GM19043 (cell line): ENCODE measurements at regions not wholly inside any gene's neighbourhood (a gene's known extent, or its start where the extent isn't known, plus 50 kb on each side); places are given as distances from the start of the nearest gene placed in this dataset.

Experiments
- ATAC-seq: cut with Tn5 transposase; IDR thresholded peaks from one replicate; pipeline ENCODE4 v1.9.1; 2021; ENCODE audit warnings: low read depth; ENCODE audit not compliant: unreplicated experiment

DNA sequence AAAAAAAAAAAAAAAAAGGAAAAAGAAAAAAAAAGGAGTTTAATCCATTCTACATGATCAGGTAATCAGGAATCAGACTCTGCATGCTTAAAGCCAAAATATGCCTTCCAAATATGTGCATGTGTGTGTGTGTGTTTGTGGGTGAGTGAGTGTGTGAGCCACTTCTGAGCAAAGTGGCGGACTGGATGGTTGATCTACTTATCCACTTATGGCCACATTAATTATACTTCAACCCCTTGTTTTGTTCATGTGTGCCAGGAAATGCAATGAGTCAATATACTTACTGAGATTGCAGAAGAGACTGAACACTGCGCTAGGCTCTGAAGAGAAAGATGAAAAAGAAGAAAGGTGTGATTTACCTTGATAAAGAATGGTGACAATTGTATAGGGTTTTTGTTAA lies 586.5 kb upstream of the NXPH2 start:
- ATAC-seq: no peak

DNA sequence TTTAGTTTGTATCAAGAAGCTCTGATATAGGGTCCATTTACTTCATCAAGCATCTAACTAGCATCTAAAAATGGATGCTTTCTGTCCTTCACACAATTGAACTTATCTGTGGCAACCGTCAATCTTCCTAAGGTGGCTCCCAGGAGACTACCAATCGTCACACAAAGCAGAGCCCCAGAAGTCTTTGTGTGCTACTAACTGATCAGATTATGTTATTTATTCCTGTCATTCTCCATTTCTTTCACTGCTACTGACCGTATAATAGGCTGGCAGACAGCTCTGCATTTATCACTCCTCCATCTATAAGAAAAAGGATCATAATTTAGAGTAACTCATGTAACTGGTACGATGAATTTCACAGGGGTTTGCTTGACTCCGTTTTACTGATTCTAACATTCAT lies 585.0 kb upstream of the NXPH2 start:
- ATAC-seq: no peak

DNA sequence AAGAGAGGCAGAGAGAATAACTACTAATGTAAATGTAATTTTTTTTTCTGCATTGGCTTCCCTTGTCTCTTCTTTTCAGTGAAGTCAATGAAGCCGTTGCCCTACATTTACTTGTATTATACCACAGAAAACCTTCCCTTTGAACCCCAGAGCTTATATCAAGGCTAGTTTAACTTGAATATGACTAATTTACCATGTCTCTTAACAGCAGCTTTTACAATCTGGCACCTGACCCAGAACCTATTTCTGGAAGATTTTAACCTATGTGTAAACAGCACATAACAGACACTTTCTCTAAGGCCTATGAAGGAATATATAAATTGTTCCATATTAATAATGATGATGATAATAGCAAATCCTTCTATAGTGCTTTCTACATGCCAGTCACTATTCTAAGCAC lies 580.5 kb upstream of the NXPH2 start:
- ATAC-seq: no peak

- no peak for ATAC-seq
These were observed 579.6 kb upstream of the NXPH2 start for GRCh38 chr2:139359818-139360217.

- no peak for ATAC-seq
These were observed 577.8 kb upstream of the NXPH2 start for GRCh38 chr2:139357972-139358371.

GRCh38 chr2:139354518-139354917 lies 574.3 kb upstream of the NXPH2 start:
- ATAC-seq: no peak

GRCh38 chr2:139353874-139354273 lies 573.7 kb upstream of the NXPH2 start:
- ATAC-seq: no peak

DNA sequence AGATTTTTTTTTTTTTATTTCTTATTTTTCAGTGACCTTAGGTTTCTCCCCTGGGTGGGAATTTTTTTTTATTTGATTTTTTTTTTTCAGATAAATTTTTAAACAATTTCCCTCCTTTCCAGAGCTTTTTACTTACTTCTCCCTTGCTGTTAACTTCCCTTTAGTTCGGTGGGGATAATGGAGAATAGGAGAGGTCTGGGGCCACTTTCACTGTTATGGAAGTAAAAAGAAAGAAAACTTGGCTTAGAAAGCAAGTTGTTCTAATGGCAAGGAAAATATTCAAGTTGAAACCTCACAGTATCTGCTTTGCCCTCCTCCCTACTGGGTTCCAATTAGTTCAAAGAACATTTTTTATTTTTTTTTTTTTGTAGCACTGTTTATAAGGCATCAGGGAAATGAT lies 537.1 kb upstream of the NXPH2 start:
- ATAC-seq: no peak

DNA sequence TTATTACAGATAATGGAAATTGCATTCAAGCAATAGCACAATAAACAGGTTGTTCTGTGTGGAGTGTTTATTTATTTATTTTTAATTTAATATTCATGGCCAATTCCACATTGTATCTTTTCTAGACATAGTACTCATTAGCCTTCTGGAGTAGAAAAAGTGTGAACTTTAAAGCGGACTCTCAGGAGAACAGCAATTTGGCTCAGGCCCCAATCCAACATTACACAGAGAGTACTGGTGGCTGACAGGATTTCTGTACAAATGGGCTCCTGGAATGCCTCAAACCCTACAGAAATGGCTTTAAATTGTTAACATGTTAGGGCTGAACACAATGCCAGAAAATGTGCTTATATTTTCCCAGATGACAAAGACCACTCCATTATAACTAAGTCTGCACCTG lies 533.9 kb upstream of the NXPH2 start:
- no peak for ATAC-seq

DNA sequence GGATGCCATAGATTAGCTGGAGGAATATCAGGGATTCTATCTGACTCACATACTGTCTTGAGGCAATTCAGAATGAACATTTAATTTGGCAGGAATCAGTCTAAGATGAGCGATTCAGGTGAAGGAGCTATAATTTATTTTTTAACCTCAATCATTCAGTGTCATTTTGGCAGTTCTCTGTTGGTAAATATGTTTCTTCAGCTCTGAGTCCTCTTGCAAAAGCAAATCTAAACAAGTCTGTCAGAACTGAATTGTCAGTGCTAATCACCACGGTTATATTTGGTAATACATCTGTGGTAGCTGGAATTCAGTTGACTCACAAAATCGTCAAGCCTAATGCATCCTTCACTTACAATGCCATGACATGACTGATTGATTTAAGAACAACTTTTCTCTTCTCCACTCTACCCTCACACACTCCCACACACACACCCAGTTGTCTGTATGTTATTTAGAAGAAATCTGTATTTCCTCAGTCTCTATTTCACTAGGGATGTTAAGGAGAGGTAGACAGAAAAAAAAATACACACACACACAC lies 516.6 kb upstream of the NXPH2 start:
- ATAC-seq: no peak

DNA sequence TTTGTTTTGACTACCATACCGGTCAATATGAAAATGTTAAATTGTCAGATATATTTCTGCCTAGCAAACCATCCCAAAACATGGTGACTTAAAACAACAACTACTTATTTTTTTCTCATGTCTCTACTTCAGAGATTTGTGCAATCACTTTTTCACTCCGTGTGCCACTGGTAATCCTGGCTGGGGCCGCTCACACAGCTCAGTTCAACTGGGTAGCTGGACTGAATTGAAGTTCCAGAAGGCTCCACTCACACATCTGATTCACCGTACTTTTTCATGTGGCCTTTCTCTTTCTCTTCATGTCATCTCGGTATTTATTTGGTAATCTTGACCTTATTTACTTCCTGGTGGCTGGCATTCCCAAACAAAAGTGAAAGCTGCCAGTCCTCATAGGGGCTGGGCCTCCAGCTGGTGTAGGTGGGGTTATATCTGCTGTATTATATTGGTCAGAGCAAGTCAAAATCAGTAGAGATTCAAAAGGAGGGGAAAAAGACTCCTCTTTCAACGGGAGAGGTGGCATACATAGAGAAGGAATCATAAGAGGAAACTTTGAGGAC lies 513.9 kb upstream of the NXPH2 start:
- ATAC-seq: no peak

DNA sequence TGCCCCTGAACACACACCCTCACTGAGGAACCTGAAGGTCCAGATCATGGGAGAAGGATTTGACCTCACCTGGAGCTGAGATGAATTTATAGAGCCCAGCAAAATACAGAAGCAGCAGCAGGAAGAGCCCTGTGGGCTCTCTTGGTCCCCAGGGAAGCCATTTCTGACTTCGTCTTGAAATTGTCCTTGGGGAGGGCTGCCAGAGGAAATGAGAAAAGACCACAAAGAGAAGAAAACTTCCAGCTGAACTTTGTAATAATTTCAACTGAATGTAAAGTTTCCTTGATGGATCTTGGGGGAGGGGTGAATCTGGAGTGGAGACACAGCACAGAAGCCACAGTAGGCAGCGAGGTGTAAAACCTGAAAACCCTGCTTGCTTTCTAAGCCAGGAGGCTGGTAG lies 500.9 kb upstream of the NXPH2 start:
- ATAC-seq: no peak

DNA sequence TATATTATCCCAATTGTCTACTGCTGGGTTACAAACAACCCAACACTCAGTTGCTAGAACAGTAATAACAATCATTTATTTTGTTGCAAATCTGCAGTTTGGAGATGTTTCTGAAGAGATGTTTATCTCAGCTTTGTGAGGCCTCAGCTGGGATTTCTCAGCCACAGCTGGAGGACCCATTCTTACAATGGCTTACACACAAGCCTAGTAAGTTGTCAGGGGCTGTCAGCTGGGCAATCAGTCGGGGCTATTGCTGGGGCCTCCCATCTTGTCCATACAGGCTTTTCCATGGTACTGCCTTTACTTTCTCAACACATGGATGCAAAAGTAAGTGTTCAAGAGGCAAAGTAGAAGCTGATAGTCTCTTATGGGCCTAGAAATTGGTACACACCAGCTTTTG lies 491.7 kb upstream of the NXPH2 start:
- no peak for ATAC-seq

DNA sequence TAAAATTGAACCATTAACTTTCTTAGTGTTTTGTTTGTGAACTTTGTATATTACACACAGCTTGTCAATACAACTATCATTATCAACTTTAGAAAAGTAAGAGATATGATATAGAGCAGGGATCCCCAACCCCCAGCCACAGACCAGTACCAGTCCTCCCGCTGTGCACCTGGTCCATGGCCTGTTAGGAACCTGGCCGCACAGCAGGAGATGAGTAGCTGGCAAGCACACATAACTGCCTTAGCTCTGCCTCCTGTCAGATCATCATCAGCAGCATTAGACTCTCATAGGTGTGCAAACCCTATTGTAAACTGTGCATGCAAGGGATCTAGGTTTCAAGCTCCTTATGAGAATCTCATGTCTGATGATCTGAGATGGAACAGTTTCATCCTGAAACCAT lies 491.0 kb upstream of the NXPH2 start:
- ATAC-seq: no peak

GRCh38 chr2:139260052-139260430 lies 479.9 kb upstream of the NXPH2 start:
- no peak for ATAC-seq

- no peak for ATAC-seq
These were observed 479.3 kb upstream of the NXPH2 start for GRCh38 chr2:139259422-139260051.

- ATAC-seq: no peak
These were observed 461.1 kb upstream of the NXPH2 start for GRCh38 chr2:139241286-139241685.

- no peak for ATAC-seq
These were observed 456.8 kb upstream of the NXPH2 start for GRCh38 chr2:139237023-139237422.

GRCh38 chr2:139230881-139231280 lies 450.7 kb upstream of the NXPH2 start:
- ATAC-seq: no peak

DNA sequence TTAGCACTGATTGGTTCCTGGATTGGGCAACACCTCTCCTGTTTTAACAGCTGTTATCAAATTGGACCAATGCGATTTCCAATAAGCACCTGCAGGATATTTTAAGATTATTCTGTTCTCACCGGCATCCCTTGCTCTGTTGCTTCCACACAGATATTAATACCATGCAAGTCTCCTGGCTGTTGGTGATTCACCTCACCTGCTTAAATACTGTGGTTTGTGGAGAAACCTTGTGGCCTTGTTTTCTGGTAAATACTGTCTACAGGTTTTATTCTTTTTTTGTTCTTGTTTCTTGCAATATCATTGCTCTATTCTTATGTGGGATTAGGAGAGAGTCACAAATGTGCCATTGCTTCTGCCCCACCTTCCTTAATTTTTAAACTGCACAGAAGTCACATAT lies 448.1 kb upstream of the NXPH2 start:
- ATAC-seq: no peak

GRCh38 chr2:139225961-139226360 lies 445.8 kb upstream of the NXPH2 start:
- no peak for ATAC-seq

DNA sequence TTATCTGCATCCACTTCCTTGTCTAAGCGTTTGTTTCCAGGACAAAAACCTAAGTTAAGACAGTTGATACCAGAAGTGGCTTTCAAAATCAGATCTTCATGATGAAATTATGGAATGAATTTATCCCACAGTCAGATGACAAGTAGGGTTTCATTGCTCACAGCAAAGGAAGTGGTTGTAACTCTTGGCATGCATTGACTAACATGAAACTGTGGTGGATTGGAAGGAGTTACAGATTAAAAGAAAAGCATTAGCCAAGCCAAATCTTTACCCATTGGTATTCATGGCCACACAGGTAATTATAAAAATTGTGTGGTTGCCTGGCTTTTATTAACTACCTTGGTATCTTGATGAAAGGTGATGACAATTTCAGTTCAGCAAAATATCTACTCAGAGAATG lies 438.0 kb upstream of the NXPH2 start:
- ATAC-seq: no peak

GRCh38 chr2:139217641-139218040 lies 437.5 kb upstream of the NXPH2 start:
- no peak for ATAC-seq
